ENCODE measurements at regions not wholly inside any gene's neighbourhood (a gene's known extent, or its start where the extent isn't known, plus 50 kb on each side); places are given as distances from the start of the nearest gene placed in this dataset.

GRCh38 chr12:41920355-41920754, 224.3 kb downstream of the GXYLT1 start:
- no peak for ATAC-seq

GRCh38 chr12:41919526-41920261, 225.0 kb downstream of the GXYLT1 start:
- Histone ChIP-seq H3K27me3 (no peaks in the 10 kb centered on the region), H3K9me3 (no peaks in the 10 kb centered on the region), H3K4me3 (no peak overlapping the region), H3K27ac (no peak overlapping the region), H3K36me3 (no peaks in the 10 kb centered on the region), H3K4me1 (no peaks in the 10 kb centered on the region)
- intact Hi-C loops (cut with DNase I), result no loop called here
- ATAC-seq (no peak), DNase-seq (no peak)
- no peak for TF ChIP-seq CTCF (IDR thresholded peaks at IDR 0.05)

More at GRCh38 chr12:41920355-41920754, 224.3 kb downstream of the GXYLT1 start:
- no peak overlapping the region for H3K4me3 ChIP-seq
- TF ChIP-seq CTCF (IDR thresholded peaks at IDR 0.05), result no peak
- intact Hi-C loops (cut with DNase I), result no loop called here
- no peak for DNase-seq
- no peaks in the 10 kb centered on the region for H3K9me3 ChIP-seq
- no peaks in the 10 kb centered on the region for H3K36me3 ChIP-seq
- no peaks in the 10 kb centered on the region for H3K4me1 ChIP-seq
- H3K27ac ChIP-seq, result no peak overlapping the region
- no peaks in the 10 kb centered on the region for H3K27me3 ChIP-seq

- no peaks in the 10 kb centered on the region for H3K36me3 ChIP-seq
- no peak overlapping the region for H3K27ac ChIP-seq
- ATAC-seq (no peak), DNase-seq (no peak)
- TF ChIP-seq CTCF (IDR thresholded peaks at IDR 0.05), result no peak
- no peak overlapping the region for H3K4me3 ChIP-seq
- intact Hi-C loops (cut with DNase I), result no loop called here
- H3K27me3 ChIP-seq, result no peaks in the 10 kb centered on the region
- H3K9me3 ChIP-seq, result no peaks in the 10 kb centered on the region
- H3K4me1 ChIP-seq, result no peaks in the 10 kb centered on the region
Measured at GRCh38 chr12:41919048-41919447, 225.6 kb downstream of the GXYLT1 start.

- DNase-seq, result no peak
- Histone ChIP-seq H3K36me3 (no peaks in the 10 kb centered on the region), H3K27me3 (no peaks in the 10 kb centered on the region), H3K4me1 (no peaks in the 10 kb centered on the region), H3K4me3 (no peak overlapping the region), H3K27ac (no peak overlapping the region), H3K9me3 (no peaks in the 10 kb centered on the region)
- ATAC-seq, result no peak
- TF ChIP-seq CTCF (IDR thresholded peaks at IDR 0.05), result no peak
- intact Hi-C loops (cut with DNase I), result no loop called here
Measured at GRCh38 chr12:41917938-41918341, 226.7 kb downstream of the GXYLT1 start.

- no peak for DNase-seq
- intact Hi-C loops (cut with DNase I), result no loop called here
- Histone ChIP-seq H3K36me3 (no peaks in the 10 kb centered on the region), H3K9me3 (no peaks in the 10 kb centered on the region), H3K27ac (no peak overlapping the region), H3K4me3 (no peak overlapping the region), H3K4me1 (no peaks in the 10 kb centered on the region), H3K27me3 (no peaks in the 10 kb centered on the region)
- no peak for TF ChIP-seq CTCF (IDR thresholded peaks at IDR 0.05)
- no peak for ATAC-seq
Measured at GRCh38 chr12:41917181-41917580, 227.5 kb downstream of the GXYLT1 start.

Measured in upper lobe of right lung (tissue), 1 donor.